ENCODE measurements at regions not wholly inside any gene's neighbourhood (a gene's known extent, or its start where the extent isn't known, plus 50 kb on each side); places are given as distances from the start of the nearest gene placed in this dataset.

DNA sequence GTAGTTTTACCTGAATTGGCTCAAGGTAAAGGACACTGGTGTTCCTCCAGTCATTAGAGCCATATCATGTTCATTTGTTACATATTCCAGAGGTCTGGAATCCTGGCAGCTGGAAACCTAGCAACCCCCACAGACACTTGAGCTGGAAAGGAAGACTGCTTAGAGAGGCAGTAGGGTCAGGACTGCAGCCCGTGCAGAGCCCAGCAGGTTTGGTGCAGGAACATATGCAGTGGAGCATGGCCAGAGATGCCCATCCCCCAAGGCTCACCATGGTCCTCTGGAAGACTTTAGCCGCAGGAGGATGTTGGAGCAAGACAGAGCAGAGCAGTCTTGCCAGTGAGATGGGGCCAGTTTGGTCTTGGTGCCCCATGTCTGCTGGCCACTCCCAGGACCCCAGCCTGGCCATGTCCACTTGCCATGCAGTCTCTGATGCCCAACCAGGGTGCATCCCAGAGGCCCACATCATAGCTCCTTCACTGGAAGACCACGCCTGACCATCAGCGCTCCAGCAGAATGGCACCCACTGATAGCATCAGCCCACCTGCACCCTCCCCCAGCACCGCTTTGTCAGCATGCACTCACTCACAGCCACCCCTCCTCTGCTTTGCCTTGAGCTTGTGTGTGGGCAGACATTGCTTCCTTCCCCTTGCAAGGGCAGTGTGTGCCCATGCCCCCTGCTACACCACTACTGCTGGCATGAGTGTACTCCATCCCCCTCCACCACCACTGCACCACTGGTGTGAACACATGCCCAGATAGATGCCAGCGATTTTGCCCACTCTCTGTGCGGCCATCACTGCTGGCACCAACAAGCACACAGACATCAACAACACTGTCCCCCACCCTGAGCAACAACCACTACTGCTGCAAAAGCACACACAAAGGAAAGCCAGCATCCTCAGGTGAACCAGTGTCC lies 190.3 kb upstream of the SPOCK3 start:
- DNase-seq = peak in 1 of 5 donors; percentile 5
- Histone ChIP-seq H3K27me3 (no peaks in the 10 kb centered on the region), H3K4me1 (ENCODE audit: insufficient read depth) (no peaks in the 10 kb centered on the region), H3K4me3 (no peak overlapping the region), H3K27ac (no peak overlapping the region), H3K36me3 (no peaks in the 10 kb centered on the region), H3K9me3 (no peaks in the 10 kb centered on the region)
- no peak for TF ChIP-seq EP300 (IDR thresholded peaks at IDR 0.05)
- no peak for TF ChIP-seq POLR2A (IDR thresholded peaks at IDR 0.05)
- TF ChIP-seq, protein P1, sequence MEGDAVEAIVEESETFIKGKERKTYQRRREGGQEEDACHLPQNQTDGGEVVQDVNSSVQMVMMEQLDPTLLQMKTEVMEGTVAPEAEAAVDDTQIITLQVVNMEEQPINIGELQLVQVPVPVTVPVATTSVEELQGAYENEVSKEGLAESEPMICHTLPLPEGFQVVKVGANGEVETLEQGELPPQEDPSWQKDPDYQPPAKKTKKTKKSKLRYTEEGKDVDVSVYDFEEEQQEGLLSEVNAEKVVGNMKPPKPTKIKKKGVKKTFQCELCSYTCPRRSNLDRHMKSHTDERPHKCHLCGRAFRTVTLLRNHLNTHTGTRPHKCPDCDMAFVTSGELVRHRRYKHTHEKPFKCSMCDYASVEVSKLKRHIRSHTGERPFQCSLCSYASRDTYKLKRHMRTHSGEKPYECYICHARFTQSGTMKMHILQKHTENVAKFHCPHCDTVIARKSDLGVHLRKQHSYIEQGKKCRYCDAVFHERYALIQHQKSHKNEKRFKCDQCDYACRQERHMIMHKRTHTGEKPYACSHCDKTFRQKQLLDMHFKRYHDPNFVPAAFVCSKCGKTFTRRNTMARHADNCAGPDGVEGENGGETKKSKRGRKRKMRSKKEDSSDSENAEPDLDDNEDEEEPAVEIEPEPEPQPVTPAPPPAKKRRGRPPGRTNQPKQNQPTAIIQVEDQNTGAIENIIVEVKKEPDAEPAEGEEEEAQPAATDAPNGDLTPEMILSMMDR (IDR thresholded peaks at IDR 0.05) = no peak
- 73 to 82% (median 77%) methylated on average over 7 of the region's 7 CpGs for WGBS, 3 donors
- intact Hi-C loops (cut with DNase I) = no loop called here

DNA sequence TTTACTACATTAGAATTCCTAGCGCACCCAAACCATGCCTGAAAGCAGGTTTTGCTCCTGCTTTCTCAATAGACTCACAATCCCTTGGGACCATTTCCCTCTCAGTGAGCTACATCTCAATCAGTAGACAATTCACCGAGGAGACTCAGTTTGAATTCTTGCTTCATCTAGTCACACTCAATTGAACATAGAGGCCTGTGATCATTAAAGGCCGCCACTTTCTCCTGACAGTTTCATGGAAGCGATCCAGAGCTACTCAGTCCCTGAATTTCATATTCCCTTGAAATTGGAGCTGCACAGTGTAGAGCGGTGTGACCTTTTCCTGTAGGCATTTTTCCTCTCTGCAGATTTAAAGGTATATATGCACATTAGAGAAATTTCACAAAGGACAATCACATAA lies 193.9 kb upstream of the SPOCK3 start:
- intact Hi-C loops (cut with DNase I) = no loop called here
- Histone ChIP-seq H3K27me3 (no peaks in the 10 kb centered on the region), H3K4me1 (ENCODE audit: insufficient read depth) (no peaks in the 10 kb centered on the region), H3K4me3 (no peak overlapping the region), H3K36me3 (no peaks in the 10 kb centered on the region), H3K27ac (no peak overlapping the region), H3K9me3 (no peaks in the 10 kb centered on the region)
- no peak for DNase-seq
- TF ChIP-seq POLR2A (IDR thresholded peaks at IDR 0.05) (no peak), EP300 (IDR thresholded peaks at IDR 0.05) (no peak)
- TF ChIP-seq, protein P1 (IDR thresholded peaks at IDR 0.05) = no peak
- 29 to 38% (median 32%) methylated on average over 5 of the region's 5 CpGs for WGBS, 3 donors

DNA sequence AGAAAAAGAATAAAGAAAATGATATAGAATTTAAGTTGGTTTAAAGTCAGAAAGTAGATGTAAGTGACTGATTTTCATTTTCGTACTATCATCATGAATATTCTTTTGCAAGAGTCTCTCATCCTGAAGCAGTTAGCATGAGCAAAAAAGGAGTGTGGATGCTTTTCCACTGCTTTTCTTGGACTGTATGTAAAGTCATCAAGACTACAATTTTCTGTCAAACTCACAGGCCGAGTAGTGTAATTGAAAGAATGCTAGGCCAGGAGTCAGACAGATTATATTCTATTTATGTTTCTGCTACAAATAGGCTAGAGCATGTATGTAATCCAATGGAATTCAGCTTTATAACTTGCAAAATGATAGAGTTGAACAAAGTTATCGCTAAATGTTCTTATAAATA lies 197.1 kb upstream of the SPOCK3 start:
- no peak overlapping the region for H3K4me3 ChIP-seq
- H3K4me1 ChIP-seq (ENCODE audit: insufficient read depth) = no peaks in the 10 kb centered on the region
- intact Hi-C loops (cut with DNase I) = no loop called here
- H3K27ac ChIP-seq = no peak overlapping the region
- no peak for DNase-seq
- TF ChIP-seq POLR2A (IDR thresholded peaks at IDR 0.05) (no peak), EP300 (IDR thresholded peaks at IDR 0.05) (no peak)
- TF ChIP-seq, protein P1 (IDR thresholded peaks at IDR 0.05) = no peak
- H3K9me3 ChIP-seq = no peaks in the 10 kb centered on the region
- no peaks in the 10 kb centered on the region for H3K36me3 ChIP-seq
- no peaks in the 10 kb centered on the region for H3K27me3 ChIP-seq
- WGBS, 3 donors = 58 to 85% (median 78%) methylated on average over 3 of the region's 3 CpGs

DNA sequence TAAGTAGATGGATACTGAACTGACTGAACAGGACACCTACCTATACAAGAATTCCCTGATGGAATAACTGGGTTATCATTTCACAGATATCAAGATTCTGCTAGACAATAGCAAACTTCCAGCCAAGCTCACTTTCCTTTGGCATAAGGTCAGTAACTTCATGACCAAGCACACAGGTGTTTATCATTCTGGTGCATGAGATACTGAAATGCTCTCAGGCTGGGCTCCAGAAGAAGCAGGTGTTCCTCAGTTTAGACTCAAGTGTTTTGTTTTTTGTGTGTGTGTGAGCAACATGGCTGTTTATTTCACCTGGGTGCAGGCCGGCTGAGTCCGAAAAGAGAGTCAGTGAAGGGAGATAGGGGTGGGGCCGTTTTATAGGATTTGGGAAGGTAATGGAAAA lies 201.5 kb upstream of the SPOCK3 start:
- Histone ChIP-seq H3K9me3 (no peaks in the 10 kb centered on the region), H3K4me3 (no peak overlapping the region), H3K27ac (no peak overlapping the region), H3K36me3 (no peaks in the 10 kb centered on the region), H3K4me1 (ENCODE audit: insufficient read depth) (no peaks in the 10 kb centered on the region), H3K27me3 (no peaks in the 10 kb centered on the region)
- no peak for DNase-seq
- 77 to 91% (median 85%) methylated on average over 3 of the region's 3 CpGs for WGBS, 3 donors
- intact Hi-C loops (cut with DNase I) = no loop called here
- TF ChIP-seq POLR2A (IDR thresholded peaks at IDR 0.05) (no peak), EP300 (IDR thresholded peaks at IDR 0.05) (no peak)
- TF ChIP-seq, protein P1 (IDR thresholded peaks at IDR 0.05) = no peak

Measured in ovary (tissue), 7 donors.